MM.1S (cell line): ENCODE measurements at regions not wholly inside any gene's neighbourhood (a gene's known extent, or its start where the extent isn't known, plus 50 kb on each side); places are given as distances from the start of the nearest gene placed in this dataset.

Source experiments
- DNase-seq: peaks from one replicate; pipeline ENCODE4 v3.0.0-alpha.2; 2015
- H2AFZ ChIP-seq: fragments of 300-600 bp; sonication (generic); 2 replicates; pipeline ENCODE4 v1.6.0; 2016; ENCODE audit warnings: antibody characterized with exemption, low read length
- H3F3A ChIP-seq: fragments of 300-600 bp; sonication (generic); 2 replicates; pipeline ENCODE4 v1.6.1; 2016; ENCODE audit warnings: mild to moderate bottlenecking, antibody characterized with exemption, low read length, moderate library complexity, mixed read lengths; ENCODE audit not compliant: insufficient read depth
- H3K27ac ChIP-seq: fragments of 300-600 bp; sonication (generic); 2 replicates; pipeline ENCODE4 v1.5.1; 2016; ENCODE audit warnings: mild to moderate bottlenecking, low read length
- H3K27me3 ChIP-seq: fragments of 300-600 bp; sonication (generic); replicated peaks from 2 replicates; pipeline ENCODE4 v1.6.0; 2016; ENCODE audit warnings: low read length; ENCODE audit not compliant: insufficient read depth
- H3K36me3 ChIP-seq: fragments of 300-600 bp; sonication (generic); replicated peaks from 2 replicates; pipeline ENCODE4 v1.6.1; 2016; ENCODE audit warnings: mild to moderate bottlenecking, low read length, mixed read lengths; ENCODE audit not compliant: insufficient read depth
- H3K4me1 ChIP-seq: fragments of 300-600 bp; sonication (generic); 2 replicates; pipeline ENCODE4 v1.6.1; 2016; ENCODE audit warnings: low read length, mixed read lengths
- H3K4me2 ChIP-seq: fragments of 300-600 bp; sonication (generic); 2 replicates; pipeline ENCODE4 v1.6.0; 2016; ENCODE audit warnings: low read depth, low read length
- H3K4me3 ChIP-seq: fragments of 300-600 bp; sonication (generic); 2 replicates; pipeline ENCODE4 v1.5.1; 2016; ENCODE audit warnings: low read length, mixed read lengths
- H3K79me2 ChIP-seq: fragments of 300-600 bp; sonication (generic); 2 replicates; pipeline ENCODE4 v1.6.1; 2016; ENCODE audit warnings: mixed run types, low read length, mixed read lengths
- H3K9ac ChIP-seq: fragments of 300-600 bp; sonication (generic); 2 replicates; pipeline ENCODE4 v1.6.1; 2016; ENCODE audit warnings: low read length, mixed read lengths
- H3K9me2 ChIP-seq: fragments of 300-600 bp; sonication (generic); replicated peaks from 2 replicates; pipeline ENCODE4 v1.6.1; 2016; ENCODE audit warnings: mild to moderate bottlenecking, low read length, mixed read lengths; ENCODE audit not compliant: insufficient read depth
- H3K9me3 ChIP-seq: fragments of 300-600 bp; sonication (generic); replicated peaks from 2 replicates; pipeline ENCODE4 v1.6.1; 2016; ENCODE audit warnings: mild to moderate bottlenecking, low read length, mixed read lengths; ENCODE audit not compliant: insufficient read depth
- H4K20me1 ChIP-seq: fragments of 300-600 bp; sonication (generic); 2 replicates; pipeline ENCODE4 v1.6.1; 2016; ENCODE audit warnings: mild to moderate bottlenecking, low read length, moderate library complexity, mixed read lengths; ENCODE audit not compliant: insufficient read depth
- CTCF ChIP-seq: fragments of 300-600 bp; sonication (generic); IDR thresholded peaks from 2 replicates; pipeline ENCODE4 v1.5.1; 2016; ENCODE audit warnings: antibody characterized with exemption, low read length, mixed read lengths
- EZH2 ChIP-seq: fragments of 300-600 bp; sonication (generic); optimal IDR thresholded peaks from 2 replicates; pipeline ENCODE3; 2017; ENCODE audit warnings: low read depth, mild to moderate bottlenecking, antibody characterized with exemption, low read length, mixed read lengths
- EZH2phosphoT487 ChIP-seq: fragments of 300-600 bp; sonication (generic); IDR thresholded peaks from 2 replicates; pipeline ENCODE4 v1.6.1; 2018; ENCODE audit warnings: antibody characterized with exemption, low read length

DNA sequence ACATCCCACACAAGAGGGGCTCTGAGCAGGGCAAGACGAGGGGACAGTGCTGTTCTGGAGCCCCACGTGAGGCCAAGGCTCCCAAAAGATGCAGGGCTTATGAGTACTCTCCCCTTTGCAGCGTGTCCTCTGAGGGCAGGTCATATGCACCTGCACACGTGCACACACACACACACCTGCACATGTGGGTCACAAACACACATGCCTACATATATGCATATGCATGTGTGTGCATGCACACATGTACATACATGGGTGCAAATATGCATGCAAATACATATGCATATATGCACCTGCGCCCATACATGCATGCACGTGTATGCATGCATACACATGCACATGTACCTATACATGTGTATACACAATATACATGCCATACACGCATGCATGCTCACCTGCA is 197.9 kb downstream of the NPHP4 start:
- no peaks in the 10 kb centered on the region for H4K20me1 ChIP-seq
- H3K36me3 ChIP-seq, result no peaks in the 10 kb centered on the region
- no peaks in the 10 kb centered on the region for H3K9me2 ChIP-seq
- no peaks in the 10 kb centered on the region for H3F3A ChIP-seq
- no peaks in the 10 kb centered on the region for H3K79me2 ChIP-seq
- TF ChIP-seq EZH2 (no peak), EZH2phosphoT487 (no peak)
- no peak overlapping the region for H2AFZ ChIP-seq
- H3K9ac ChIP-seq, result no peak overlapping the region
- H3K4me1 ChIP-seq, result no peaks in the 10 kb centered on the region
- peaks cover 52% of the 10 kb centered on the region for H3K27me3 ChIP-seq
- no peaks in the 10 kb centered on the region for H3K9me3 ChIP-seq
- no peak overlapping the region for H3K4me2 ChIP-seq
- no peak for DNase-seq
- H3K27ac ChIP-seq, result no peak overlapping the region
- no peak overlapping the region for H3K4me3 ChIP-seq

DNA sequence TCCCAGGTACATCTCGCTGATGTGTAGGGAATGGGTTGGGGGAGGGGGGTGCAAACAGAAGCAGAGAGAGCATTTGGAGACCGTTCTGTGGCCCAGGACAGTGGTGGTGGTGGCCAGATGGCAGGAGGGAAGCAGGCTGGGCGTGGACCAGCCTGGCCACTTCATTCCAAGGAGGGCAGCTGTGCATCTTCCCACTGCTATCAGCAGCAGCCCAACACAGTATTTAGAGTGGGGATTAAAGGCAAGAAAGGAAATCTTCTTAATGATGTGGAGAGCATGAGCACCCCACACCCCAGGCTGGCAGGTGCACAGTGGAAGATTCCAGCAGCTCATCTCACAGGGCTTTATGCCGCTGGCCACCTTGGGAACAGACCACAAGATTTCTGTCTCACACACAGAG is 198.7 kb downstream of the NPHP4 start:
- H3K9me3 ChIP-seq, result no peaks in the 10 kb centered on the region
- no peak overlapping the region for H3K27ac ChIP-seq
- no peaks in the 10 kb centered on the region for H3F3A ChIP-seq
- no peaks in the 10 kb centered on the region for H3K79me2 ChIP-seq
- no peak for TF ChIP-seq EZH2
- no peak for TF ChIP-seq CTCF
- TF ChIP-seq EZH2phosphoT487, result no peak
- H3K9ac ChIP-seq, result no peak overlapping the region
- no peaks in the 10 kb centered on the region for H4K20me1 ChIP-seq
- no peak overlapping the region for H3K4me3 ChIP-seq
- no peaks in the 10 kb centered on the region for H3K4me1 ChIP-seq
- H3K27me3 ChIP-seq, result peaks cover 48% of the 10 kb centered on the region
- H3K36me3 ChIP-seq, result no peaks in the 10 kb centered on the region
- no peak for DNase-seq
- no peak overlapping the region for H2AFZ ChIP-seq
- no peaks in the 10 kb centered on the region for H3K9me2 ChIP-seq
- no peak overlapping the region for H3K4me2 ChIP-seq

DNA sequence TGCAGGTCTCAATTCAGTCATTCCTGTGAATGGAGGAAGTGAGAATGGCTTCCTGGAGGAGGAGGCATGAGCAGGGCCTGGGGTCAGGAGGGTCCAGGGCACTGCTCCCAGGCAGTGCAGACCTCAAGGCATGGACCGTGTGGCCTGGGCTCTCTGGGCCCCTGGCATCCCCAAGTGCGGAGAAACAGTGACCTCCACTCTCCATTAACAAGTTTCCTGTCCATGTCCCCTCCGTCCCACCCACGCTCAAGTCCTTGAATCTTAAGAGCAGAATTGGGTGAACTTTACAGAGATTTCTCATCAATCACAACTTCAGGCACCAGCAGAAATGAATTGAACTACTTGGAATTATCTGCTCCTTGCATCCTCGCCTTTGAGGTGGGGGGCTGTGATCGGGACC is 211.1 kb downstream of the NPHP4 start:
- no peak for TF ChIP-seq EZH2
- TF ChIP-seq CTCF, result no peak
- no peak for TF ChIP-seq EZH2phosphoT487
- Histone ChIP-seq H3K9me3 (no peaks in the 10 kb centered on the region), H3K9me2 (no peaks in the 10 kb centered on the region), H3K79me2 (no peaks in the 10 kb centered on the region), H3K36me3 (no peaks in the 10 kb centered on the region), H3K4me1 (no peaks in the 10 kb centered on the region), H3K9ac (no peak overlapping the region), H3K4me2 (no peak overlapping the region), H3K27ac (no peak overlapping the region), H2AFZ (no peak overlapping the region), H3F3A (no peaks in the 10 kb centered on the region), H4K20me1 (no peaks in the 10 kb centered on the region), H3K27me3 (peaks cover 77% of the 10 kb centered on the region), H3K4me3 (no peak overlapping the region)
- DNase-seq, result no peak

- Histone ChIP-seq H3K79me2 (no peaks in the 10 kb centered on the region), H3K9me3 (no peaks in the 10 kb centered on the region), H3K27ac (no peak overlapping the region), H3K9me2 (no peaks in the 10 kb centered on the region), H3K4me1 (no peaks in the 10 kb centered on the region), H4K20me1 (no peaks in the 10 kb centered on the region), H3K36me3 (no peaks in the 10 kb centered on the region), H3K27me3 (peaks cover 77% of the 10 kb centered on the region), H2AFZ (no peak overlapping the region), H3K4me2 (no peak overlapping the region), H3F3A (no peaks in the 10 kb centered on the region), H3K9ac (no peak overlapping the region), H3K4me3 (no peak overlapping the region)
- TF ChIP-seq EZH2, result no peak
- TF ChIP-seq EZH2phosphoT487, result no peak
- TF ChIP-seq CTCF, result no peak
- no peak for DNase-seq
These were observed 211.9 kb downstream of the NPHP4 start for GRCh38 chr1:5780324-5780716.
